NT2/D1 (cell line): ENCODE measurements at regions not wholly inside any gene's neighbourhood (a gene's known extent, or its start where the extent isn't known, plus 50 kb on each side); places are given as distances from the start of the nearest gene placed in this dataset.

Experiments used
- SUZ12 ChIP-seq: IDR thresholded peaks from 2 replicates; pipeline ENCODE4 v1.6.1; 2011; ENCODE audit not compliant: insufficient read length, insufficient read depth; ENCODE audit errors: extremely low read depth
- ZNF274 ChIP-seq: IDR thresholded peaks from 2 replicates; pipeline ENCODE4 v1.6.1; 2011; ENCODE audit warnings: mild to moderate bottlenecking, low read depth, low read length

GRCh38 chr18:28903306-28903705 lies 726.4 kb upstream of the CDH2 start:
- TF ChIP-seq SUZ12 (no peak), ZNF274 (no peak)
